Mammary epithelial cell (primary cell): ENCODE measurements at regions not wholly inside any gene's neighbourhood (a gene's known extent, or its start where the extent isn't known, plus 50 kb on each side); places are given as distances from the start of the nearest gene placed in this dataset.

Experiments
- CTCF ChIP-seq, 2 donors: IDR thresholded peaks in 1 of 2; conservative IDR thresholded peaks in 1 of 2; 2 replicates each; pipeline ENCODE4 v1.5.1; 2011 to 2012; ENCODE audit warnings: inconsistent platforms in 2 of 2, low read length in 2 of 2, mild to moderate bottlenecking in 2 of 2, control low read depth in 1 of 2, low read depth in 1 of 2; ENCODE audit not compliant: insufficient read depth in 1 of 2; ENCODE audit errors: extremely low read depth in 1 of 2
- EZH2 ChIP-seq: IDR thresholded peaks from 2 replicates; pipeline ENCODE4 v1.6.1; 2012; ENCODE audit warnings: low read length, inconsistent platforms, borderline replicate concordance

GRCh38 chr18:51908598-51908944 is 431.4 kb upstream of the DCC start:
- no peak for TF ChIP-seq CTCF (conservative IDR thresholded peaks at IDR 0.05 in 1 of 2, IDR thresholded peaks at IDR 0.05 in 1 of 2; ENCODE audit: extremely low read depth in 1 of 2, insufficient read depth in 1 of 2, low read depth in 1 of 2, low read length in 2 of 2)
- no peak for TF ChIP-seq EZH2
